Activated T-cell treated with anti-CD3 and anti-CD28 coated beads for 48 hours (primary cell): ENCODE measurements at regions not wholly inside any gene's neighbourhood (a gene's known extent, or its start where the extent isn't known, plus 50 kb on each side); places are given as distances from the start of the nearest gene placed in this dataset.
"Not testable (repeated sequence)": the region's sequence is repeated elsewhere in the genome, so short reads cannot be mapped to it uniquely, and the experiment has no call there.

Experiments used
- DNase-seq: peaks from one replicate; pipeline ENCODE4 v3.0.0-alpha.2; 2020; ENCODE audit warnings: low read depth

GRCh38 chr3:150357923-150358607 is 50.0 kb upstream of the TSC22D2 start:
- no peak for DNase-seq

GRCh38 chr3:150357140-150357539 is 51.0 kb upstream of the TSC22D2 start:
- no peak for DNase-seq

- no peak for DNase-seq
These were observed 52.5 kb upstream of the TSC22D2 start for GRCh38 chr3:150355574-150355973.

- no peak for DNase-seq
These were observed 55.2 kb upstream of the TSC22D2 start for GRCh38 chr3:150352931-150353330.

- no peak for DNase-seq
These were observed 56.7 kb upstream of the TSC22D2 start for GRCh38 chr3:150351398-150351797.

GRCh38 chr3:150349314-150350097 is 58.6 kb upstream of the TSC22D2 start:
- no peak for DNase-seq

GRCh38 chr3:150348500-150348899 is 59.6 kb upstream of the TSC22D2 start:
- no peak for DNase-seq

GRCh38 chr3:150346981-150347863 is 60.9 kb upstream of the TSC22D2 start:
- DNase-seq, result no peak

- DNase-seq, result no peak
These were observed 61.8 kb upstream of the TSC22D2 start for GRCh38 chr3:150346266-150346665.

GRCh38 chr3:150345021-150345538 is 63.0 kb upstream of the TSC22D2 start:
- no peak for DNase-seq

- DNase-seq, result no peak
These were observed 63.9 kb upstream of the TSC22D2 start for GRCh38 chr3:150344079-150344759.

GRCh38 chr3:150342896-150343467 is 65.1 kb upstream of the TSC22D2 start:
- DNase-seq, result no peak

GRCh38 chr3:150341891-150342290 is 66.2 kb upstream of the TSC22D2 start:
- DNase-seq, result no peak

GRCh38 chr3:150336363-150336762 is 71.7 kb upstream of the TSC22D2 start:
- not testable (repeated sequence) for DNase-seq

- DNase-seq, result no peak
These were observed 72.5 kb upstream of the TSC22D2 start for GRCh38 chr3:150335631-150336030.

GRCh38 chr3:150334974-150335373 is 73.1 kb upstream of the TSC22D2 start:
- DNase-seq, result no peak

- no peak for DNase-seq
These were observed 74.6 kb upstream of the TSC22D2 start for GRCh38 chr3:150333477-150333876.

GRCh38 chr3:150331978-150332568 is 76.0 kb upstream of the TSC22D2 start:
- DNase-seq, result no peak

GRCh38 chr3:150330872-150331271 is 77.2 kb upstream of the TSC22D2 start:
- DNase-seq, result no peak

GRCh38 chr3:150330174-150330573 is 77.9 kb upstream of the TSC22D2 start:
- DNase-seq, result no peak

- no peak for DNase-seq
These were observed 78.7 kb upstream of the TSC22D2 start for GRCh38 chr3:150329408-150329807.
